ENCODE measurements at regions not wholly inside any gene's neighbourhood (a gene's known extent, or its start where the extent isn't known, plus 50 kb on each side); places are given as distances from the start of the nearest gene placed in this dataset.
"Not testable (repeated sequence)": the region's sequence is repeated elsewhere in the genome, so short reads cannot be mapped to it uniquely, and the experiment has no call there.

GRCh38 chr18:6541131-6541679 lies 126.5 kb upstream of the L3MBTL4 start:
- H2BK12ac ChIP-seq (ENCODE audit: low read depth, low read length); H3K9ac ChIP-seq (replicated peaks in 1 of 4; ENCODE audit: extremely low read depth in 1 of 4, low read depth in 3 of 4, low read length in 3 of 4); H2AK5ac ChIP-seq (ENCODE audit: low read depth, low read length); POLR2A ChIA-PET (ENCODE audit: partially characterized antibody); H2AFZ ChIP-seq (ENCODE audit: low read length); H3K9me3 ChIP-seq (ENCODE audit: insufficient read depth in 2 of 2, low read depth in 1 of 2, low read length in 1 of 2); H3K36me3 ChIP-seq (ENCODE audit: control insufficient read depth in 2 of 4, insufficient read depth in 4 of 4, low read length in 3 of 4); H3K4me1 ChIP-seq (replicated peaks in 1 of 4; ENCODE audit: control insufficient read depth in 3 of 4, insufficient read depth in 4 of 4, low read length in 3 of 4); H3K18ac ChIP-seq (ENCODE audit: extremely low read depth, low read length); H4K8ac ChIP-seq (ENCODE audit: extremely low read depth, insufficient read depth, low read length); H3K4me2 ChIP-seq (ENCODE audit: insufficient read depth in 1 of 2, low read depth in 2 of 2, low read length in 2 of 2); H3K56ac ChIP-seq (replicated peaks; ENCODE audit: insufficient read length, low read depth, low read length); H3K23me2 ChIP-seq (ENCODE audit: low read depth, low read length); H3K23ac ChIP-seq (ENCODE audit: insufficient read length); H3K27ac ChIP-seq (ENCODE audit: low read depth, low read length); H4K5ac ChIP-seq (ENCODE audit: insufficient read length, low read depth, low read length); H2BK5ac ChIP-seq (ENCODE audit: low read depth, low read length); H2BK120ac ChIP-seq (replicated peaks; ENCODE audit: low read depth, low read length); H4K20me1 ChIP-seq (replicated peaks in 1 of 2; ENCODE audit: control insufficient read depth in 1 of 2, insufficient read depth in 2 of 2, low read length in 2 of 2); H3K27me3 ChIP-seq (replicated peaks in 1 of 4; ENCODE audit: control insufficient read depth in 3 of 4, extremely low read depth in 1 of 4, insufficient read depth in 3 of 4, low read length in 3 of 4); H2BK15ac ChIP-seq (ENCODE audit: low read length); H4K91ac ChIP-seq (replicated peaks; ENCODE audit: insufficient read length, low read length); H3K79me2 ChIP-seq (ENCODE audit: control insufficient read depth in 1 of 2, insufficient read depth in 2 of 2, low read length in 2 of 2); H3K4ac ChIP-seq (replicated peaks; ENCODE audit: insufficient read length, low read depth, low read length); H2BK20ac ChIP-seq (ENCODE audit: low read length); FAIRE-seq; DNase-seq (ENCODE audit: low read depth in 1 of 2, low spot score in 2 of 2); H3K4me3 ChIP-seq (ENCODE audit: extremely low read depth in 1 of 4, insufficient read depth in 2 of 4, low read depth in 3 of 4, low read length in 4 of 4); H3K79me1 ChIP-seq (ENCODE audit: low read depth, low read length); H3K14ac ChIP-seq (ENCODE audit: insufficient read length): not testable (repeated sequence)
- TF ChIP-seq RAD21 (IDR thresholded peaks at IDR 0.05 in 1 of 2, conservative IDR thresholded peaks at IDR 0.05 in 1 of 2; ENCODE audit: low read depth in 2 of 2, low read length in 2 of 2): peak; percentile 27 to 45; a peak in 3 of 4 replicates
- peak; percentile 4 to 61 (median 53) for TF ChIP-seq CTCF (IDR thresholded peaks at IDR 0.05; ENCODE audit: control extremely low read depth in 1 of 3, insufficient read depth in 1 of 3, low read depth in 1 of 3, low read length in 3 of 3)
- 62% methylated on average over 6 of the region's 6 CpGs; no CpG with 5 or more reads in 1 of the 2 experiments for WGBS, 2 experiments (ENCODE audit: extremely low coverage in 1 of 2, insufficient coverage in 1 of 2, insufficient read length in 1 of 2, insufficient replicate concordance in 2 of 2, low coverage in 1 of 2, low lambda C conversion rate in 2 of 2, missing lambda C conversion rate in 1 of 2)
- CTCF ChIA-PET (ENCODE audit: partially characterized antibody): interaction anchor here (0.7 to 4.4 kb wide), 14 partner anchors 11 to 663 kb away, joined by 3 to 73 read pairs (median 4); no protein-coding TSS in a partner anchor
